ENCODE measurements at regions not wholly inside any gene's neighbourhood (a gene's known extent, or its start where the extent isn't known, plus 50 kb on each side); places are given as distances from the start of the nearest gene placed in this dataset.

- Histone ChIP-seq H3K9me3 (ENCODE audit: insufficient read depth in 2 of 2, low read depth in 1 of 2, low read length in 1 of 2) (no peaks in the 10 kb centered on the region), H3K9ac (replicated peaks in 1 of 4; ENCODE audit: extremely low read depth in 1 of 4, low read depth in 3 of 4, low read length in 3 of 4) (no peak overlapping the region), H3K79me2 (ENCODE audit: control insufficient read depth in 1 of 2, insufficient read depth in 2 of 2, low read length in 2 of 2) (no peaks in the 10 kb centered on the region), H2BK120ac (replicated peaks; ENCODE audit: low read depth, low read length) (no peak overlapping the region), H3K4ac (replicated peaks; ENCODE audit: insufficient read length, low read depth, low read length) (no peak overlapping the region), H4K91ac (replicated peaks; ENCODE audit: insufficient read length, low read length) (no peak overlapping the region), H3K4me1 (replicated peaks in 1 of 4; ENCODE audit: control insufficient read depth in 3 of 4, insufficient read depth in 4 of 4, low read length in 3 of 4) (peaks cover 1 to 15% (median 5%) of the 10 kb centered on the region in 4 experiments; a peak in 2 of 7 replicates), H3K23me2 (ENCODE audit: low read depth, low read length) (no peaks in the 10 kb centered on the region), H3K79me1 (ENCODE audit: low read depth, low read length) (no peaks in the 10 kb centered on the region), H3K36me3 (ENCODE audit: control insufficient read depth in 2 of 4, insufficient read depth in 4 of 4, low read length in 3 of 4) (no peaks in the 10 kb centered on the region), H3K56ac (replicated peaks; ENCODE audit: insufficient read length, low read depth, low read length) (no peak overlapping the region), H3K4me3 (ENCODE audit: extremely low read depth in 1 of 4, insufficient read depth in 2 of 4, low read depth in 3 of 4, low read length in 4 of 4) (no peak overlapping the region), H4K20me1 (replicated peaks in 1 of 2; ENCODE audit: control insufficient read depth in 1 of 2, insufficient read depth in 2 of 2, low read length in 2 of 2) (no peaks in the 10 kb centered on the region), H2BK12ac (ENCODE audit: low read depth, low read length) (no peak overlapping the region), H3K27me3 (replicated peaks in 1 of 4; ENCODE audit: control insufficient read depth in 3 of 4, extremely low read depth in 1 of 4, insufficient read depth in 3 of 4, low read length in 3 of 4) (no peaks in the 10 kb centered on the region), H2BK5ac (ENCODE audit: low read depth, low read length) (no peak overlapping the region), H2AFZ (ENCODE audit: low read length) (no peak overlapping the region; the same call in 1 of the 2 replicates), H2BK15ac (ENCODE audit: low read length) (no peak overlapping the region), H3K23ac (ENCODE audit: insufficient read length) (no peak overlapping the region), H3K18ac (ENCODE audit: extremely low read depth, low read length) (no peak overlapping the region), H2BK20ac (ENCODE audit: low read length) (no peak overlapping the region), H3K14ac (ENCODE audit: insufficient read length) (no peak overlapping the region), H4K5ac (ENCODE audit: insufficient read length, low read depth, low read length) (no peak overlapping the region), H3K4me2 (ENCODE audit: insufficient read depth in 1 of 2, low read depth in 2 of 2, low read length in 2 of 2) (no peak overlapping the region), H2AK5ac (ENCODE audit: low read depth, low read length) (no peak overlapping the region), H4K8ac (ENCODE audit: extremely low read depth, insufficient read depth, low read length) (no peak overlapping the region), H3K27ac (ENCODE audit: low read depth, low read length) (no peak overlapping the region)
- 96% methylated on average over 6 of the region's 6 CpGs; no CpG with 5 or more reads in 1 of the 2 experiments for WGBS, 2 experiments (ENCODE audit: extremely low coverage in 1 of 2, insufficient coverage in 1 of 2, insufficient read length in 1 of 2, insufficient replicate concordance in 2 of 2, low coverage in 1 of 2, low lambda C conversion rate in 2 of 2, missing lambda C conversion rate in 1 of 2)
- ChIA-PET CTCF (ENCODE audit: partially characterized antibody) (interaction anchor here (0.7 kb wide), 1 partner anchor 202 kb away, joined by 3 read pairs; no protein-coding TSS in a partner anchor), POLR2A (ENCODE audit: partially characterized antibody) (no interaction called here)
- no peak for DNase-seq (ENCODE audit: low read depth in 1 of 2, low spot score in 2 of 2)
- no peak for FAIRE-seq
- no peak for TF ChIP-seq SP2 (IDR thresholded peaks at IDR 0.05; ENCODE audit: low read length)
- no peak for TF ChIP-seq RAD21 (IDR thresholded peaks at IDR 0.05 in 1 of 2, conservative IDR thresholded peaks at IDR 0.05 in 1 of 2; ENCODE audit: low read depth in 2 of 2, low read length in 2 of 2)
- TF ChIP-seq JUN (IDR thresholded peaks at IDR 0.05; ENCODE audit: low read depth, low read length) = no peak
- no peak for TF ChIP-seq HDAC6 (IDR thresholded peaks at IDR 0.05; ENCODE audit: low read depth, low read length)
- no peak for TF ChIP-seq POU5F1 (IDR thresholded peaks at IDR 0.05; ENCODE audit: low read depth, low read length)
- TF ChIP-seq, protein P1, sequence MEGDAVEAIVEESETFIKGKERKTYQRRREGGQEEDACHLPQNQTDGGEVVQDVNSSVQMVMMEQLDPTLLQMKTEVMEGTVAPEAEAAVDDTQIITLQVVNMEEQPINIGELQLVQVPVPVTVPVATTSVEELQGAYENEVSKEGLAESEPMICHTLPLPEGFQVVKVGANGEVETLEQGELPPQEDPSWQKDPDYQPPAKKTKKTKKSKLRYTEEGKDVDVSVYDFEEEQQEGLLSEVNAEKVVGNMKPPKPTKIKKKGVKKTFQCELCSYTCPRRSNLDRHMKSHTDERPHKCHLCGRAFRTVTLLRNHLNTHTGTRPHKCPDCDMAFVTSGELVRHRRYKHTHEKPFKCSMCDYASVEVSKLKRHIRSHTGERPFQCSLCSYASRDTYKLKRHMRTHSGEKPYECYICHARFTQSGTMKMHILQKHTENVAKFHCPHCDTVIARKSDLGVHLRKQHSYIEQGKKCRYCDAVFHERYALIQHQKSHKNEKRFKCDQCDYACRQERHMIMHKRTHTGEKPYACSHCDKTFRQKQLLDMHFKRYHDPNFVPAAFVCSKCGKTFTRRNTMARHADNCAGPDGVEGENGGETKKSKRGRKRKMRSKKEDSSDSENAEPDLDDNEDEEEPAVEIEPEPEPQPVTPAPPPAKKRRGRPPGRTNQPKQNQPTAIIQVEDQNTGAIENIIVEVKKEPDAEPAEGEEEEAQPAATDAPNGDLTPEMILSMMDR (IDR thresholded peaks at IDR 0.05; ENCODE audit: control extremely low read depth in 1 of 3, insufficient read depth in 1 of 3, low read depth in 1 of 3, low read length in 3 of 3) = no peak
- TF ChIP-seq JUND (IDR thresholded peaks at IDR 0.05; ENCODE audit: low read length) = no peak
- no peak for TF ChIP-seq MAFK (IDR thresholded peaks at IDR 0.05; ENCODE audit: low read depth, low read length)
- no peak for TF ChIP-seq RNF2 (IDR thresholded peaks at IDR 0.05; ENCODE audit: borderline replicate concordance, low read depth, low read length, missing control alignments, poor library complexity, severe bottlenecking)
- TF ChIP-seq PHF8 (conservative IDR thresholded peaks at IDR 0.05; ENCODE audit: low read depth, low read length) = no peak
- no peak for TF ChIP-seq ASH2L (IDR thresholded peaks at IDR 0.05; ENCODE audit: low read length)
- no peak for TF ChIP-seq RFX5 (IDR thresholded peaks at IDR 0.05; ENCODE audit: borderline replicate concordance, low read depth, low read length)
These were observed 194.3 kb downstream of the HS3ST3A1 start for GRCh38 chr17:13407381-13407780.
